ENCODE measurements at regions not wholly inside any gene's neighbourhood (a gene's known extent, or its start where the extent isn't known, plus 50 kb on each side); places are given as distances from the start of the nearest gene placed in this dataset.

GRCh38 chr2:158738363-158738762 lies 56.8 kb upstream of the DAPL1 start:
- no peak for DNase-seq (ENCODE audit: extremely low spot score)
- Histone ChIP-seq H3K27me3 (no peaks in the 10 kb centered on the region), H3K4me3 (no peak overlapping the region), H3K36me3 (no peaks in the 10 kb centered on the region), H3K4me1 (peaks cover 0 to 18% (median 0%) of the 10 kb centered on the region in 4 donors), H3K9me3 (no peaks in the 10 kb centered on the region), H3K27ac (replicated peaks in 1 of 4) (no peak overlapping the region)
- WGBS = 85% methylated on average over 5 of the region's 5 CpGs
- TF ChIP-seq, protein P1, sequence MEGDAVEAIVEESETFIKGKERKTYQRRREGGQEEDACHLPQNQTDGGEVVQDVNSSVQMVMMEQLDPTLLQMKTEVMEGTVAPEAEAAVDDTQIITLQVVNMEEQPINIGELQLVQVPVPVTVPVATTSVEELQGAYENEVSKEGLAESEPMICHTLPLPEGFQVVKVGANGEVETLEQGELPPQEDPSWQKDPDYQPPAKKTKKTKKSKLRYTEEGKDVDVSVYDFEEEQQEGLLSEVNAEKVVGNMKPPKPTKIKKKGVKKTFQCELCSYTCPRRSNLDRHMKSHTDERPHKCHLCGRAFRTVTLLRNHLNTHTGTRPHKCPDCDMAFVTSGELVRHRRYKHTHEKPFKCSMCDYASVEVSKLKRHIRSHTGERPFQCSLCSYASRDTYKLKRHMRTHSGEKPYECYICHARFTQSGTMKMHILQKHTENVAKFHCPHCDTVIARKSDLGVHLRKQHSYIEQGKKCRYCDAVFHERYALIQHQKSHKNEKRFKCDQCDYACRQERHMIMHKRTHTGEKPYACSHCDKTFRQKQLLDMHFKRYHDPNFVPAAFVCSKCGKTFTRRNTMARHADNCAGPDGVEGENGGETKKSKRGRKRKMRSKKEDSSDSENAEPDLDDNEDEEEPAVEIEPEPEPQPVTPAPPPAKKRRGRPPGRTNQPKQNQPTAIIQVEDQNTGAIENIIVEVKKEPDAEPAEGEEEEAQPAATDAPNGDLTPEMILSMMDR (IDR thresholded peaks at IDR 0.05) = no peak
- TF ChIP-seq POLR2A (IDR thresholded peaks at IDR 0.05; ENCODE audit: low read depth) = no peak
- no peak for TF ChIP-seq POLR2AphosphoS5 (IDR thresholded peaks at IDR 0.05)
- no peak for TF ChIP-seq EP300 (IDR thresholded peaks at IDR 0.05)
- intact Hi-C loops (cut with DNase I) = no loop called here

- WGBS = 92% methylated on average over 5 of the region's 5 CpGs
- H3K36me3 ChIP-seq = no peaks in the 10 kb centered on the region
- H3K9me3 ChIP-seq = no peaks in the 10 kb centered on the region
- H3K4me3 ChIP-seq = no peak overlapping the region
- no peak overlapping the region for H3K27ac ChIP-seq (replicated peaks in 1 of 4)
- peaks cover 0 to 26% (median 1%) of the 10 kb centered on the region in 4 donors for H3K4me1 ChIP-seq
- no peak for DNase-seq (ENCODE audit: extremely low spot score)
- no peaks in the 10 kb centered on the region for H3K27me3 ChIP-seq
- TF ChIP-seq, protein P1 (IDR thresholded peaks at IDR 0.05) = no peak
- TF ChIP-seq POLR2AphosphoS5 (IDR thresholded peaks at IDR 0.05) (no peak), POLR2A (IDR thresholded peaks at IDR 0.05; ENCODE audit: low read depth) (no peak), EP300 (IDR thresholded peaks at IDR 0.05) (no peak)
- intact Hi-C loops (cut with DNase I) = no loop called here
Measured at GRCh38 chr2:158740127-158740526, 55.0 kb upstream of the DAPL1 start.

GRCh38 chr2:158740621-158741020 lies 54.5 kb upstream of the DAPL1 start:
- H3K36me3 ChIP-seq = no peaks in the 10 kb centered on the region
- intact Hi-C loops (cut with DNase I) = no loop called here
- no peaks in the 10 kb centered on the region for H3K9me3 ChIP-seq
- peaks cover 0 to 26% (median 5%) of the 10 kb centered on the region in 4 donors for H3K4me1 ChIP-seq
- no peak overlapping the region for H3K27ac ChIP-seq (replicated peaks in 1 of 4)
- peaks cover 0 to 4% (median 0%) of the 10 kb centered on the region in 4 donors for H3K27me3 ChIP-seq
- H3K4me3 ChIP-seq = no peak overlapping the region
- no peak for DNase-seq (ENCODE audit: extremely low spot score)
- WGBS = 61% methylated on average over 2 of the region's 4 CpGs
- TF ChIP-seq POLR2A (IDR thresholded peaks at IDR 0.05; ENCODE audit: low read depth) (no peak), POLR2AphosphoS5 (IDR thresholded peaks at IDR 0.05) (no peak), EP300 (IDR thresholded peaks at IDR 0.05) (no peak)
- TF ChIP-seq, protein P1 (IDR thresholded peaks at IDR 0.05) = no peak

DNA sequence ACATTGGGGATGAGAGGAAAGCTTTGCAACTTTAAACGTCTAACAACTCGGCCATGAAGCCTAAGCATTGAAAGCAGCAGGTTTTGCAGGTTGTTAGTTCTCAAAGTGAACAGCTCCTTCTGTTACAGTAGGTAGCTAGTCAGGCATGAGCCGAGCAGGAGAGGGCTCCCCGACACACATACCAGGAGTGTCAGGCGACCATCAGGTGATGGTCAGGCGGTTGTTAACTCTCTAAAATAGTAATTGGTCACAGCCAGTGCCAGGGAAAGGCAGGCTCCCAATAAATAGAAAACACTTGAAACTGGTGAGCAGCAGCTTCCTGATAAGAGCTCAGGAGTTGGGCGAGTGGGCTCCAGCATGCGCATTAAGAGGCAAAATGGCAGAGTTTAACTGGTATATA lies 53.5 kb upstream of the DAPL1 start:
- TF ChIP-seq EP300 (IDR thresholded peaks at IDR 0.05) (no peak), POLR2A (IDR thresholded peaks at IDR 0.05; ENCODE audit: low read depth) (no peak)
- H3K36me3 ChIP-seq = no peaks in the 10 kb centered on the region
- WGBS = 96% methylated on average over 8 of the region's 8 CpGs
- H3K9me3 ChIP-seq = no peaks in the 10 kb centered on the region
- peaks cover 0 to 13% (median 0%) of the 10 kb centered on the region in 4 donors for H3K27me3 ChIP-seq
- no peak overlapping the region for H3K27ac ChIP-seq (replicated peaks in 1 of 4)
- no peak overlapping the region for H3K4me3 ChIP-seq
- no peak for DNase-seq (ENCODE audit: extremely low spot score)
- intact Hi-C loops (cut with DNase I) = no loop called here
- H3K4me1 ChIP-seq = peaks cover 0 to 26% (median 9%) of the 10 kb centered on the region in 4 donors

GRCh38 chr2:158742536-158742935 lies 52.6 kb upstream of the DAPL1 start:
- Histone ChIP-seq H3K27me3 (peaks cover 0 to 18% (median 0%) of the 10 kb centered on the region in 4 donors), H3K4me1 (peaks cover 0 to 26% (median 9%) of the 10 kb centered on the region in 4 donors), H3K27ac (replicated peaks in 1 of 4) (no peak overlapping the region), H3K9me3 (no peaks in the 10 kb centered on the region), H3K4me3 (no peak overlapping the region), H3K36me3 (no peaks in the 10 kb centered on the region)
- DNase-seq (ENCODE audit: extremely low spot score) = no peak
- intact Hi-C loops (cut with DNase I) = no loop called here
- 98% methylated on average over 4 of the region's 4 CpGs for WGBS
- TF ChIP-seq, protein P1 (IDR thresholded peaks at IDR 0.05) = no peak
- TF ChIP-seq EP300 (IDR thresholded peaks at IDR 0.05) (no peak), POLR2A (IDR thresholded peaks at IDR 0.05; ENCODE audit: low read depth) (no peak), POLR2AphosphoS5 (IDR thresholded peaks at IDR 0.05) (no peak)
